ENCODE measurements at regions not wholly inside any gene's neighbourhood (a gene's known extent, or its start where the extent isn't known, plus 50 kb on each side); places are given as distances from the start of the nearest gene placed in this dataset.

- no peak for DNase-seq (ENCODE audit: low spot score)
These were observed 183.9 kb downstream of the ARRDC4 start for GRCh38 chr15:98144388-98144787.

- DNase-seq (ENCODE audit: low spot score) = no peak
These were observed 185.7 kb downstream of the ARRDC4 start for GRCh38 chr15:98146031-98146820.

GRCh38 chr15:98147415-98147814 lies 186.9 kb downstream of the ARRDC4 start:
- DNase-seq (ENCODE audit: low spot score) = no peak

- DNase-seq (ENCODE audit: low spot score) = no peak
These were observed 189.6 kb downstream of the ARRDC4 start for GRCh38 chr15:98150084-98150483.

- no peak for DNase-seq (ENCODE audit: low spot score)
These were observed 190.0 kb downstream of the ARRDC4 start for GRCh38 chr15:98150536-98150935.

- no peak for DNase-seq (ENCODE audit: low spot score)
These were observed 190.6 kb downstream of the ARRDC4 start for GRCh38 chr15:98151096-98151495.

GRCh38 chr15:98152156-98152555 lies 191.7 kb downstream of the ARRDC4 start:
- no peak for DNase-seq (ENCODE audit: low spot score)

- DNase-seq (ENCODE audit: low spot score) = peak; percentile 78
These were observed 194.4 kb downstream of the ARRDC4 start for GRCh38 chr15:98154863-98155262.

- DNase-seq (ENCODE audit: low spot score) = peak; percentile 75
These were observed 194.9 kb downstream of the ARRDC4 start for GRCh38 chr15:98155356-98155755.

- DNase-seq (ENCODE audit: low spot score) = no peak
These were observed 199.7 kb downstream of the ARRDC4 start for GRCh38 chr15:98160236-98160635.

- DNase-seq (ENCODE audit: low spot score) = no peak
These were observed 203.0 kb downstream of the ARRDC4 start for GRCh38 chr15:98163319-98164045.

GRCh38 chr15:98164571-98164970 lies 204.1 kb downstream of the ARRDC4 start:
- no peak for DNase-seq (ENCODE audit: low spot score)

GRCh38 chr15:98164986-98165385 lies 204.5 kb downstream of the ARRDC4 start:
- DNase-seq (ENCODE audit: low spot score) = no peak

GRCh38 chr15:98167722-98168268 lies 207.3 kb downstream of the ARRDC4 start:
- DNase-seq (ENCODE audit: low spot score) = no peak

- no peak for DNase-seq (ENCODE audit: low spot score)
These were observed 209.0 kb downstream of the ARRDC4 start for GRCh38 chr15:98169551-98169950.

GRCh38 chr15:98174286-98174685 lies 213.8 kb downstream of the ARRDC4 start:
- DNase-seq (ENCODE audit: low spot score) = no peak

GRCh38 chr15:98174841-98175240 lies 214.3 kb downstream of the ARRDC4 start:
- DNase-seq (ENCODE audit: low spot score) = no peak

GRCh38 chr15:98177966-98178592 lies 217.6 kb downstream of the ARRDC4 start:
- DNase-seq (ENCODE audit: low spot score) = peak; percentile 90

- DNase-seq (ENCODE audit: low spot score) = no peak
These were observed 218.4 kb downstream of the ARRDC4 start for GRCh38 chr15:98178861-98179260.

GRCh38 chr15:98187549-98187948 lies 227.0 kb downstream of the ARRDC4 start:
- no peak for DNase-seq (ENCODE audit: low spot score)

GRCh38 chr15:98190914-98191313 lies 230.4 kb downstream of the ARRDC4 start:
- no peak for DNase-seq (ENCODE audit: low spot score)

- DNase-seq (ENCODE audit: low spot score) = no peak
These were observed 235.3 kb downstream of the ARRDC4 start for GRCh38 chr15:98195796-98196195.

- no peak for DNase-seq (ENCODE audit: low spot score)
These were observed 235.9 kb downstream of the ARRDC4 start for GRCh38 chr15:98196371-98196770.
